Cardiac muscle cell (in vitro differentiated cells and primary cell): ENCODE measurements at regions not wholly inside any gene's neighbourhood (a gene's known extent, or its start where the extent isn't known, plus 50 kb on each side); places are given as distances from the start of the nearest gene placed in this dataset.
A peak's percentile ranks its signal among the peaks of the same experiment; 100 is the strongest.

Experiments
- DNase-seq, 2 donors: peaks; one replicate each; pipeline versions ENCODE4 v3.0.0 to v3.0.0-alpha.2; 2010 to 2017; ENCODE audit warnings: low read depth in 1 of 2, low spot score in 1 of 2
- H3K27ac ChIP-seq: fragments of 200-600 bp; sonication (generic); 2 replicates; pipeline ENCODE4 v1.5.1; 2016
- H3K27me3 ChIP-seq: fragments of 200-600 bp; sonication (generic); 2 replicates; pipeline ENCODE4 v1.6.0; 2016; ENCODE audit warnings: control low read depth
- H3K36me3 ChIP-seq: fragments of 200-600 bp; sonication (generic); 2 replicates; pipeline ENCODE4 v1.5.1; 2016; ENCODE audit warnings: control low read depth
- H3K4me1 ChIP-seq: fragments of 200-600 bp; sonication (generic); 2 replicates; pipeline ENCODE4 v1.8.1; 2017; ENCODE audit warnings: low read depth, mild to moderate bottlenecking, mixed run types
- H3K4me3 ChIP-seq: fragments of 200-600 bp; sonication (generic); 2 replicates; pipeline ENCODE4 v1.5.1; 2016; ENCODE audit warnings: mild to moderate bottlenecking
- H3K9me3 ChIP-seq: fragments of 200-600 bp; sonication (generic); 2 replicates; pipeline ENCODE4 v1.5.1; 2017; ENCODE audit warnings: low read depth, mild to moderate bottlenecking, control low read depth
- CTCF ChIP-seq: IDR thresholded peaks from 2 replicates; pipeline ENCODE4 v1.5.1; 2012; ENCODE audit warnings: low read depth, mild to moderate bottlenecking, low read length

- Histone ChIP-seq H3K27me3 (no peaks in the 10 kb centered on the region), H3K27ac (no peak overlapping the region), H3K4me1 (no peaks in the 10 kb centered on the region), H3K4me3 (no peak overlapping the region), H3K36me3 (no peaks in the 10 kb centered on the region), H3K9me3 (no peaks in the 10 kb centered on the region)
- DNase-seq = no peak
- no peak for TF ChIP-seq CTCF
Measured at GRCh38 chr4:144547678-144548298, 98.2 kb upstream of the HHIP start.

- Histone ChIP-seq H3K27me3 (no peaks in the 10 kb centered on the region), H3K9me3 (no peaks in the 10 kb centered on the region), H3K4me3 (no peak overlapping the region), H3K36me3 (no peaks in the 10 kb centered on the region), H3K27ac (no peak overlapping the region), H3K4me1 (no peaks in the 10 kb centered on the region)
- TF ChIP-seq CTCF = no peak
- DNase-seq = no peak
Measured at GRCh38 chr4:144556636-144557035, 89.3 kb upstream of the HHIP start.

- no peaks in the 10 kb centered on the region for H3K27me3 ChIP-seq
- H3K9me3 ChIP-seq = no peaks in the 10 kb centered on the region
- no peaks in the 10 kb centered on the region for H3K36me3 ChIP-seq
- no peak overlapping the region for H3K27ac ChIP-seq
- DNase-seq = peak in 1 of 2 donors; percentile 35
- no peak for TF ChIP-seq CTCF
- H3K4me3 ChIP-seq = no peak overlapping the region
- H3K4me1 ChIP-seq = no peaks in the 10 kb centered on the region
Measured at GRCh38 chr4:144557404-144557803, 88.6 kb upstream of the HHIP start.

DNA sequence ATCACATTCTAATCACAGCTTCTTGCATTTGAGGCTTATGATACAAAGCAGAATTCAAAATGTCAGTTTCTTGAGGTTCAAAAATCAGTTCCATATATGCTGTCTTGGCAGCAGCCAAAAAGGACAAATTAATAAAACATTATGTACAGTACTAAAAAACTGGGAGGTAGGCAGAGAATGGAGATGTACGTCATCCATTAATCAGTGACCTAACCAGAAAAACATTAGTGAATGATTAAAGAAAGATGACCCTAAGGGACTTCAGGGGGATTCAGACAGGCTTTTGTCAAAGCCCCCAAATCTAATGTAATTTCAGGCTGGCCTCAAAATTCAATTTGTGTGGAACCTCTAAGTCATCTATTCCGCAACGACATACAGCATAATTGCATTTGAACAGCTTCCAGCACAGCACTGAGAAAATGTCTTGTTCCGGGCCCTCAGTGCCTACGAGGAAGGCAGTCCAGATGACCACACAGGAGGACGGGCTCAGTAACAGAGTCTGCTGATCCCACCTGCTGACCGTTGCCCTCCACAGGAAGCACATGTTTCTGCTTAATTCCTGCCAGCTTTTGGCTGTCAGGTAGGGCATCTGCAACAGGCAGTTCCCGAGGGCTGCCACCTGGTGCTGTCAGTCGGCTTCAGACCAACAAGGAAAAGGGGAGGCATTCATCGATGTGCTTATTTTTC is 83.8 kb upstream of the HHIP start:
- H3K27me3 ChIP-seq = no peaks in the 10 kb centered on the region
- TF ChIP-seq CTCF = no peak
- H3K27ac ChIP-seq = no peak overlapping the region
- no peaks in the 10 kb centered on the region for H3K9me3 ChIP-seq
- H3K36me3 ChIP-seq = no peaks in the 10 kb centered on the region
- H3K4me1 ChIP-seq = no peaks in the 10 kb centered on the region
- peak; percentile 13 to 24 for DNase-seq
- no peak overlapping the region for H3K4me3 ChIP-seq

DNA sequence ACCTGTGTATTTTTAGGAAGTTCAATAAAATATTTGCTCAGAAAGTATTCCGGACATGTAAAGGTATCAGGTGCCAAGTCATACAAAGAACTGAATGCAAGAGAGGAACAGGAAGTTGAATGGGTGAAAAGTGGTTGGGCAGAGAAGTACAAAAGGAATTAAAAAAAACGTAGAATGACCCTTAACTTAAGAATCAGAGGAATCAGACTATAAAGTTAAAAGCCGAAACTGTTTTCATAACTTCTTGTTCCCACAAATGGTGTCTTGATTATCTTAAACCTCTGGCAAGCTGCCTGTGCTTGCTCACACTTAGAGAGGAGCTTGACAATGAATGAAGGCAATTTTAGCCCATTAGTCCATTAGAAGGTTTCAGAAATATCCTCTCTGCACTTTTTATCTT is 81.6 kb upstream of the HHIP start:
- no peaks in the 10 kb centered on the region for H3K4me1 ChIP-seq
- no peaks in the 10 kb centered on the region for H3K9me3 ChIP-seq
- H3K27ac ChIP-seq = no peak overlapping the region
- no peaks in the 10 kb centered on the region for H3K36me3 ChIP-seq
- no peak for TF ChIP-seq CTCF
- DNase-seq = peak in 1 of 2 donors; percentile 47
- no peak overlapping the region for H3K4me3 ChIP-seq
- no peaks in the 10 kb centered on the region for H3K27me3 ChIP-seq
